ENCODE measurements at regions not wholly inside any gene's neighbourhood (a gene's known extent, or its start where the extent isn't known, plus 50 kb on each side); places are given as distances from the start of the nearest gene placed in this dataset.

- DNase-seq (ENCODE audit: low read depth): no peak
Measured at GRCh38 chr12:126095748-126096510, 1030.7 kb downstream of the AACS start.

GRCh38 chr12:126106706-126107105 is 1041.5 kb downstream of the AACS start:
- DNase-seq (ENCODE audit: low read depth): no peak

- no peak for DNase-seq (ENCODE audit: low read depth)
Measured at GRCh38 chr12:126107659-126108058, 1042.4 kb downstream of the AACS start.

GRCh38 chr12:126108247-126108646 is 1043.0 kb downstream of the AACS start:
- no peak for DNase-seq (ENCODE audit: low read depth)

GRCh38 chr12:126112141-126112540 is 1046.9 kb downstream of the AACS start:
- no peak for DNase-seq (ENCODE audit: low read depth)

- no peak for DNase-seq (ENCODE audit: low read depth)
Measured at GRCh38 chr12:126112849-126113248, 1047.6 kb downstream of the AACS start.

GRCh38 chr12:126114441-126114840 is 1049.2 kb downstream of the AACS start:
- DNase-seq (ENCODE audit: low read depth): no peak

GRCh38 chr12:126117502-126117901 is 1052.3 kb downstream of the AACS start:
- DNase-seq (ENCODE audit: low read depth): no peak

- DNase-seq (ENCODE audit: low read depth): no peak
Measured at GRCh38 chr12:126139355-126139754, 1074.1 kb downstream of the AACS start.

- DNase-seq (ENCODE audit: low read depth): no peak
Measured at GRCh38 chr12:126144603-126145002, 1079.4 kb downstream of the AACS start.

GRCh38 chr12:126147321-126147720 is 1082.1 kb downstream of the AACS start:
- DNase-seq (ENCODE audit: low read depth): no peak

- DNase-seq (ENCODE audit: low read depth): no peak
Measured at GRCh38 chr12:126156806-126157574, 1091.8 kb downstream of the AACS start.

- DNase-seq (ENCODE audit: low read depth): no peak
Measured at GRCh38 chr12:126157575-126157966, 1092.3 kb downstream of the AACS start.

GRCh38 chr12:126159139-126159538 is 1093.9 kb downstream of the AACS start:
- DNase-seq (ENCODE audit: low read depth): no peak

- no peak for DNase-seq (ENCODE audit: low read depth)
Measured at GRCh38 chr12:126160912-126161311, 1095.7 kb downstream of the AACS start.

- no peak for DNase-seq (ENCODE audit: low read depth)
Measured at GRCh38 chr12:126163984-126164383, 1098.7 kb downstream of the AACS start.

- DNase-seq (ENCODE audit: low read depth): no peak
Measured at GRCh38 chr12:126171937-126172559, 1106.8 kb downstream of the AACS start.

- no peak for DNase-seq (ENCODE audit: low read depth)
Measured at GRCh38 chr12:126182619-126183236, 1117.5 kb downstream of the AACS start.

GRCh38 chr12:126185025-126185424 is 1119.8 kb downstream of the AACS start:
- no peak for DNase-seq (ENCODE audit: low read depth)

GRCh38 chr12:126189856-126190255 is 1124.6 kb downstream of the AACS start:
- no peak for DNase-seq (ENCODE audit: low read depth)

- DNase-seq (ENCODE audit: low read depth): no peak
Measured at GRCh38 chr12:126191031-126191891, 1126.0 kb downstream of the AACS start.

GRCh38 chr12:126191949-126192348 is 1126.7 kb downstream of the AACS start:
- no peak for DNase-seq (ENCODE audit: low read depth)
